ENCODE measurements at regions not wholly inside any gene's neighbourhood (a gene's known extent, or its start where the extent isn't known, plus 50 kb on each side); places are given as distances from the start of the nearest gene placed in this dataset.

DNA sequence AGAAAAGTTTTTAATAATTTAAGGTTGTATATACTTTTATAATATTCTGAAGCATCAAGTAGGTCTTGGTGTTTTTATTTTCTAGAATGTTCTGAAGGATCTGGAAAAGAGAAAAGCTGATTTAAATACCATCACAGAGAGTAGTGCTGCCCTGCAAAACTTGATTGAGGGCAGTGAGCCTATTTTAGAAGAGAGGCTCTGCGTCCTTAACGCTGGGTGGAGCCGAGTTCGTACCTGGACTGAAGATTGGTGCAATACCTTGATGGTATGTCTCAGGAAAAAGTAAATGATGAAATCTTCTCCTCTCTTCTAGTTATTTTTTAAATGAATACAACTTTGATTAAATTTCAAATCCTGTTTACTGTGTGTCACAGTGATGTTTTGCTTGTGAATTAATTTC lies 225.7 kb downstream of the UTRN start (continued):
- TF ChIP-seq ZNF114 (CRISPR knock-in tag; IDR thresholded peaks at IDR 0.05) = no peak
- no peak for TF ChIP-seq STAT1 (IDR thresholded peaks at IDR 0.05; ENCODE audit: unreplicated experiment)
- no peak for TF ChIP-seq NANOG (IDR thresholded peaks at IDR 0.05; ENCODE audit: borderline replicate concordance)
- TF ChIP-seq CREB1 (CRISPR knock-in tag; IDR thresholded peaks at IDR 0.05; ENCODE audit: low read depth) = no peak

DNA sequence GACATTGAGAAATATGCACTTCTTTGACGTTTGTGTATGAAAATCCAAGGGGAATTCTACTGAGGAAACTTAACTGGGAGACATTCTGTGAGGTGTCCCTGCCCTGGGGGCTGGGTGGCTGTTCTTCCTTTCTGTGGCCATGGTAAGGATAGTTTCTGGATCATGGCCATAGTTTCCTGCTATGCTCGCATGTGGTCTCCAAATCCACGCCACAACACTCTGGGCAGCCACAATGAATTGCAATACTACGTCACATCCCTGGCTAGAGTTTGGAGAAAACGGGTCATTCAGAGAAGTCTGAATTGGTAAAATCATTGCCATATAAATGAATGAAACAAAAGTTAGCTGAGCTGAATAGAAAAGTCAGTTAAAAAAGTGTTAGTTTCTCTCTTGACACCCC lies 230.6 kb downstream of the UTRN start:
- no peak for TF ChIP-seq EZH2 (IDR thresholded peaks at IDR 0.05; ENCODE audit: low read depth, unreplicated experiment)
- no peak for TF ChIP-seq EZH2phosphoT487 (IDR thresholded peaks at IDR 0.05; ENCODE audit: unreplicated experiment)
- no peak for TF ChIP-seq ZNF331 (CRISPR knock-in tag; IDR thresholded peaks at IDR 0.05; ENCODE audit: low read depth)
- TF ChIP-seq CREB1 (CRISPR knock-in tag; IDR thresholded peaks at IDR 0.05; ENCODE audit: low read depth) = no peak
- no peak for TF ChIP-seq ZNF114 (CRISPR knock-in tag; IDR thresholded peaks at IDR 0.05)
- TF ChIP-seq, protein P1, sequence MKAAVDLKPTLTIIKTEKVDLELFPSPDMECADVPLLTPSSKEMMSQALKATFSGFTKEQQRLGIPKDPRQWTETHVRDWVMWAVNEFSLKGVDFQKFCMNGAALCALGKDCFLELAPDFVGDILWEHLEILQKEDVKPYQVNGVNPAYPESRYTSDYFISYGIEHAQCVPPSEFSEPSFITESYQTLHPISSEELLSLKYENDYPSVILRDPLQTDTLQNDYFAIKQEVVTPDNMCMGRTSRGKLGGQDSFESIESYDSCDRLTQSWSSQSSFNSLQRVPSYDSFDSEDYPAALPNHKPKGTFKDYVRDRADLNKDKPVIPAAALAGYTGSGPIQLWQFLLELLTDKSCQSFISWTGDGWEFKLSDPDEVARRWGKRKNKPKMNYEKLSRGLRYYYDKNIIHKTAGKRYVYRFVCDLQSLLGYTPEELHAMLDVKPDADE (IDR thresholded peaks at IDR 0.05) = no peak
- TF ChIP-seq JUNB (IDR thresholded peaks at IDR 0.05; ENCODE audit: unreplicated experiment) = no peak
- TF ChIP-seq, protein P2, sequence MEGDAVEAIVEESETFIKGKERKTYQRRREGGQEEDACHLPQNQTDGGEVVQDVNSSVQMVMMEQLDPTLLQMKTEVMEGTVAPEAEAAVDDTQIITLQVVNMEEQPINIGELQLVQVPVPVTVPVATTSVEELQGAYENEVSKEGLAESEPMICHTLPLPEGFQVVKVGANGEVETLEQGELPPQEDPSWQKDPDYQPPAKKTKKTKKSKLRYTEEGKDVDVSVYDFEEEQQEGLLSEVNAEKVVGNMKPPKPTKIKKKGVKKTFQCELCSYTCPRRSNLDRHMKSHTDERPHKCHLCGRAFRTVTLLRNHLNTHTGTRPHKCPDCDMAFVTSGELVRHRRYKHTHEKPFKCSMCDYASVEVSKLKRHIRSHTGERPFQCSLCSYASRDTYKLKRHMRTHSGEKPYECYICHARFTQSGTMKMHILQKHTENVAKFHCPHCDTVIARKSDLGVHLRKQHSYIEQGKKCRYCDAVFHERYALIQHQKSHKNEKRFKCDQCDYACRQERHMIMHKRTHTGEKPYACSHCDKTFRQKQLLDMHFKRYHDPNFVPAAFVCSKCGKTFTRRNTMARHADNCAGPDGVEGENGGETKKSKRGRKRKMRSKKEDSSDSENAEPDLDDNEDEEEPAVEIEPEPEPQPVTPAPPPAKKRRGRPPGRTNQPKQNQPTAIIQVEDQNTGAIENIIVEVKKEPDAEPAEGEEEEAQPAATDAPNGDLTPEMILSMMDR (conservative IDR thresholded peaks at IDR 0.05; ENCODE audit: low read depth in 2 of 2) = no peak
- TF ChIP-seq, protein P3, sequence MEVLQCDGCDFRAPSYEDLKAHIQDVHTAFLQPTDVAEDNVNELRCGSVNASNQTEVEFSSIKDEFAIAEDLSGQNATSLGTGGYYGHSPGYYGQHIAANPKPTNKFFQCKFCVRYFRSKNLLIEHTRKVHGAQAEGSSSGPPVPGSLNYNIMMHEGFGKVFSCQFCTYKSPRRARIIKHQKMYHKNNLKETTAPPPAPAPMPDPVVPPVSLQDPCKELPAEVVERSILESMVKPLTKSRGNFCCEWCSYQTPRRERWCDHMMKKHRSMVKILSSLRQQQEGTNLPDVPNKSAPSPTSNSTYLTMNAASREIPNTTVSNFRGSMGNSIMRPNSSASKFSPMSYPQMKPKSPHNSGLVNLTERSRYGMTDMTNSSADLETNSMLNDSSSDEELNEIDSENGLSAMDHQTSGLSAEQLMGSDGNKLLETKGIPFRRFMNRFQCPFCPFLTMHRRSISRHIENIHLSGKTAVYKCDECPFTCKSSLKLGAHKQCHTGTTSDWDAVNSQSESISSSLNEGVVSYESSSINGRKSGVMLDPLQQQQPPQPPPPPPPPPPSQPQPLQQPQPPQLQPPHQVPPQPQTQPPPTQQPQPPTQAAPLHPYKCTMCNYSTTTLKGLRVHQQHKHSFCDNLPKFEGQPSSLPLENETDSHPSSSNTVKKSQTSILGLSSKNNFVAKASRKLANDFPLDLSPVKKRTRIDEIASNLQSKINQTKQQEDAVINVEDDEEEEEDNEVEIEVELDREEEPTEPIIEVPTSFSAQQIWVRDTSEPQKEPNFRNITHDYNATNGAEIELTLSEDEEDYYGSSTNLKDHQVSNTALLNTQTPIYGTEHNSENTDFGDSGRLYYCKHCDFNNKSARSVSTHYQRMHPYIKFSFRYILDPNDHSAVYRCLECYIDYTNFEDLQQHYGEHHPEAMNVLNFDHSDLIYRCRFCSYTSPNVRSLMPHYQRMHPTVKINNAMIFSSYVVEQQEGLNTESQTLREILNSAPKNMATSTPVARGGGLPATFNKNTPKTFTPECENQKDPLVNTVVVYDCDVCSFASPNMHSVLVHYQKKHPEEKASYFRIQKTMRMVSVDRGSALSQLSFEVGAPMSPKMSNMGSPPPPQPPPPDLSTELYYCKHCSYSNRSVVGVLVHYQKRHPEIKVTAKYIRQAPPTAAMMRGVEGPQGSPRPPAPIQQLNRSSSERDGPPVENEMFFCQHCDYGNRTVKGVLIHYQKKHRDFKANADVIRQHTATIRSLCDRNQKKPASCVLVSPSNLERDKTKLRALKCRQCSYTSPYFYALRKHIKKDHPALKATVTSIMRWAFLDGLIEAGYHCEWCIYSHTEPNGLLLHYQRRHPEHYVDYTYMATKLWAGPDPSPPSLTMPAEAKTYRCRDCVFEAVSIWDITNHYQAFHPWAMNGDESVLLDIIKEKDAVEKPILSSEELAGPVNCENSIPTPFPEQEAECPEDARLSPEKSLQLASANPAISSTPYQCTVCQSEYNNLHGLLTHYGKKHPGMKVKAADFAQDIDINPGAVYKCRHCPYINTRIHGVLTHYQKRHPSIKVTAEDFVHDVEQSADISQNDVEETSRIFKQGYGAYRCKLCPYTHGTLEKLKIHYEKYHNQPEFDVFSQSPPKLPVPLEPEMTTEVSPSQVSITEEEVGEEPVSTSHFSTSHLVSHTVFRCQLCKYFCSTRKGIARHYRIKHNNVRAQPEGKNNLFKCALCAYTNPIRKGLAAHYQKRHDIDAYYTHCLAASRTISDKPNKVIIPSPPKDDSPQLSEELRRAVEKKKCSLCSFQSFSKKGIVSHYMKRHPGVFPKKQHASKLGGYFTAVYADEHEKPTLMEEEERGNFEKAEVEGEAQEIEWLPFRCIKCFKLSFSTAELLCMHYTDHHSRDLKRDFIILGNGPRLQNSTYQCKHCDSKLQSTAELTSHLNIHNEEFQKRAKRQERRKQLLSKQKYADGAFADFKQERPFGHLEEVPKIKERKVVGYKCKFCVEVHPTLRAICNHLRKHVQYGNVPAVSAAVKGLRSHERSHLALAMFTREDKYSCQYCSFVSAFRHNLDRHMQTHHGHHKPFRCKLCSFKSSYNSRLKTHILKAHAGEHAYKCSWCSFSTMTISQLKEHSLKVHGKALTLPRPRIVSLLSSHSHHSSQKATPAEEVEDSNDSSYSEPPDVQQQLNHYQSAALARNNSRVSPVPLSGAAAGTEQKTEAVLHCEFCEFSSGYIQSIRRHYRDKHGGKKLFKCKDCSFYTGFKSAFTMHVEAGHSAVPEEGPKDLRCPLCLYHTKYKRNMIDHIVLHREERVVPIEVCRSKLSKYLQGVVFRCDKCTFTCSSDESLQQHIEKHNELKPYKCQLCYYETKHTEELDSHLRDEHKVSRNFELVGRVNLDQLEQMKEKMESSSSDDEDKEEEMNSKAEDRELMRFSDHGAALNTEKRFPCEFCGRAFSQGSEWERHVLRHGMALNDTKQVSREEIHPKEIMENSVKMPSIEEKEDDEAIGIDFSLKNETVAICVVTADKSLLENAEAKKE (CRISPR knock-in tag; IDR thresholded peaks at IDR 0.05) = no peak
- TF ChIP-seq, protein P4, sequence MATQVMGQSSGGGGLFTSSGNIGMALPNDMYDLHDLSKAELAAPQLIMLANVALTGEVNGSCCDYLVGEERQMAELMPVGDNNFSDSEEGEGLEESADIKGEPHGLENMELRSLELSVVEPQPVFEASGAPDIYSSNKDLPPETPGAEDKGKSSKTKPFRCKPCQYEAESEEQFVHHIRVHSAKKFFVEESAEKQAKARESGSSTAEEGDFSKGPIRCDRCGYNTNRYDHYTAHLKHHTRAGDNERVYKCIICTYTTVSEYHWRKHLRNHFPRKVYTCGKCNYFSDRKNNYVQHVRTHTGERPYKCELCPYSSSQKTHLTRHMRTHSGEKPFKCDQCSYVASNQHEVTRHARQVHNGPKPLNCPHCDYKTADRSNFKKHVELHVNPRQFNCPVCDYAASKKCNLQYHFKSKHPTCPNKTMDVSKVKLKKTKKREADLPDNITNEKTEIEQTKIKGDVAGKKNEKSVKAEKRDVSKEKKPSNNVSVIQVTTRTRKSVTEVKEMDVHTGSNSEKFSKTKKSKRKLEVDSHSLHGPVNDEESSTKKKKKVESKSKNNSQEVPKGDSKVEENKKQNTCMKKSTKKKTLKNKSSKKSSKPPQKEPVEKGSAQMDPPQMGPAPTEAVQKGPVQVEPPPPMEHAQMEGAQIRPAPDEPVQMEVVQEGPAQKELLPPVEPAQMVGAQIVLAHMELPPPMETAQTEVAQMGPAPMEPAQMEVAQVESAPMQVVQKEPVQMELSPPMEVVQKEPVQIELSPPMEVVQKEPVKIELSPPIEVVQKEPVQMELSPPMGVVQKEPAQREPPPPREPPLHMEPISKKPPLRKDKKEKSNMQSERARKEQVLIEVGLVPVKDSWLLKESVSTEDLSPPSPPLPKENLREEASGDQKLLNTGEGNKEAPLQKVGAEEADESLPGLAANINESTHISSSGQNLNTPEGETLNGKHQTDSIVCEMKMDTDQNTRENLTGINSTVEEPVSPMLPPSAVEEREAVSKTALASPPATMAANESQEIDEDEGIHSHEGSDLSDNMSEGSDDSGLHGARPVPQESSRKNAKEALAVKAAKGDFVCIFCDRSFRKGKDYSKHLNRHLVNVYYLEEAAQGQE (IDR thresholded peaks at IDR 0.05; ENCODE audit: unreplicated experiment) = no peak
- TF ChIP-seq POLR2AphosphoS5 (IDR thresholded peaks at IDR 0.05; ENCODE audit: low read depth) = no peak
- no peak for TF ChIP-seq NANOG (IDR thresholded peaks at IDR 0.05; ENCODE audit: borderline replicate concordance)
- no peak for TF ChIP-seq STAT1 (IDR thresholded peaks at IDR 0.05; ENCODE audit: unreplicated experiment)
- no peaks in the 10 kb centered on the region for H4K20me1 ChIP-seq (replicated peaks; ENCODE audit: insufficient read depth)
- Mint-ChIP-seq H3K4me1 (no peaks in the 10 kb centered on the region), H3K27ac (no peak overlapping the region), H3K27me3 (ENCODE audit: insufficient read depth, low read depth, poor library complexity) (no peaks in the 10 kb centered on the region), H3K36me3 (ENCODE audit: low read depth) (peaks cover 11% of the 10 kb centered on the region; the same call in 1 of the 3 replicates), H3K4me3 (no peak overlapping the region), H3K9me3 (no peaks in the 10 kb centered on the region)
- no peaks in the 10 kb centered on the region for H3K4me1 ChIP-seq (ENCODE audit: insufficient read depth)
- no peak overlapping the region for H3K4me2 ChIP-seq
- DNase-seq (ENCODE audit: low spot score) = no peak
- H3K4me3 ChIP-seq = no peak overlapping the region
- H3K36me3 ChIP-seq (ENCODE audit: insufficient read depth) = no peaks in the 10 kb centered on the region
- no peak overlapping the region for H3K27ac ChIP-seq (ENCODE audit: low read depth)
- no peaks in the 10 kb centered on the region for H3K79me2 ChIP-seq (replicated peaks; ENCODE audit: insufficient read depth)
- no peaks in the 10 kb centered on the region for H3F3A ChIP-seq (replicated peaks; ENCODE audit: low read depth)
- no peaks in the 10 kb centered on the region for H3K27me3 ChIP-seq (ENCODE audit: insufficient read depth)
- H2AFZ ChIP-seq = no peak overlapping the region
- H3K9me2 ChIP-seq (ENCODE audit: insufficient read depth) = no peaks in the 10 kb centered on the region
- no peak for ATAC-seq

Measured in GM23338 (cell line).